ENCODE measurements at regions not wholly inside any gene's neighbourhood (a gene's known extent, or its start where the extent isn't known, plus 50 kb on each side); places are given as distances from the start of the nearest gene placed in this dataset.
A peak's percentile ranks its signal among the peaks of the same experiment; 100 is the strongest.
"Not testable (repeated sequence)": the region's sequence is repeated elsewhere in the genome, so short reads cannot be mapped to it uniquely, and the experiment has no call there.

DNA sequence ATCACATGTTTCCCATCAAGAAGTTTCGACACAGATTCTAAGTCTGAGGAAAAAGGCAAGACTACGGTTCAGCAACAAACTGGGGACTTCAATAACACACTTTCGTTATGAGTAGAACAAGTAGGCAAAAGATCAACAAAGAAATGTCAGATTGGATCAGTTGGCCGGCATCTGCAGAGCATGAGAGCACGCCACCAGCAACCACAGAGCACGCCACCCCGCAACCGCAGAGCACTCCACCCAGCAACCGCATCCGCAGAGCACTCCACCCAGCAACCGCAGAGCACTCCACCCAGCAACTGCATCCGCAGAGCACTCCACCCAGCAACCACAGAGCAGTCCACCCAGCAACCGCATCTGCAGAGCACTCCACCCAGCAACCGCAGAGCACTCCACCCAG, 89.7 kb upstream of the FAM20C start:
- Histone ChIP-seq H3K4me3 (ENCODE audit: insufficient read depth, low read depth, low read length) (no peak overlapping the region), H3K4me2 (ENCODE audit: low read length) (no peak overlapping the region), H3K9me3 (ENCODE audit: insufficient read depth, low read depth, low read length) (no peaks in the 10 kb centered on the region), H3K79me2 (ENCODE audit: insufficient read depth, low read length) (no peaks in the 10 kb centered on the region), H3K36me3 (ENCODE audit: insufficient read depth, low read length) (no peaks in the 10 kb centered on the region), H3K4me1 (ENCODE audit: insufficient read depth, low read length) (peaks cover 10% of the 10 kb centered on the region), H3K27ac (ENCODE audit: low read depth, low read length) (no peak overlapping the region), H2AFZ (ENCODE audit: low read depth, low read length) (no peak overlapping the region), H3K9ac (ENCODE audit: low read length) (no peak overlapping the region), H4K20me1 (ENCODE audit: insufficient read depth, low read length) (no peaks in the 10 kb centered on the region), H3K27me3 (ENCODE audit: insufficient read depth, low read length) (no peaks in the 10 kb centered on the region)
- FAIRE-seq (no peak), DNase-seq (ENCODE audit: low read depth) (no peak)
- TF ChIP-seq, protein P1, sequence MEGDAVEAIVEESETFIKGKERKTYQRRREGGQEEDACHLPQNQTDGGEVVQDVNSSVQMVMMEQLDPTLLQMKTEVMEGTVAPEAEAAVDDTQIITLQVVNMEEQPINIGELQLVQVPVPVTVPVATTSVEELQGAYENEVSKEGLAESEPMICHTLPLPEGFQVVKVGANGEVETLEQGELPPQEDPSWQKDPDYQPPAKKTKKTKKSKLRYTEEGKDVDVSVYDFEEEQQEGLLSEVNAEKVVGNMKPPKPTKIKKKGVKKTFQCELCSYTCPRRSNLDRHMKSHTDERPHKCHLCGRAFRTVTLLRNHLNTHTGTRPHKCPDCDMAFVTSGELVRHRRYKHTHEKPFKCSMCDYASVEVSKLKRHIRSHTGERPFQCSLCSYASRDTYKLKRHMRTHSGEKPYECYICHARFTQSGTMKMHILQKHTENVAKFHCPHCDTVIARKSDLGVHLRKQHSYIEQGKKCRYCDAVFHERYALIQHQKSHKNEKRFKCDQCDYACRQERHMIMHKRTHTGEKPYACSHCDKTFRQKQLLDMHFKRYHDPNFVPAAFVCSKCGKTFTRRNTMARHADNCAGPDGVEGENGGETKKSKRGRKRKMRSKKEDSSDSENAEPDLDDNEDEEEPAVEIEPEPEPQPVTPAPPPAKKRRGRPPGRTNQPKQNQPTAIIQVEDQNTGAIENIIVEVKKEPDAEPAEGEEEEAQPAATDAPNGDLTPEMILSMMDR (IDR thresholded peaks at IDR 0.05; ENCODE audit: insufficient read depth, low read depth, low read length) = no peak
- no peak for TF ChIP-seq EZH2 (IDR thresholded peaks at IDR 0.05; ENCODE audit: insufficient read depth, low read length)
- H3K27ac Mint-ChIP-seq (ENCODE audit: unreplicated experiment) = peak overlapping the region; percentile 23
- H3K4me3 Mint-ChIP-seq (ENCODE audit: unreplicated experiment) = no peak overlapping the region
- H3K9me3 Mint-ChIP-seq (ENCODE audit: unreplicated experiment) = no peaks in the 10 kb centered on the region
- H3K36me3 Mint-ChIP-seq (ENCODE audit: low read depth, unreplicated experiment) = no peaks in the 10 kb centered on the region
- H3K4me1 Mint-ChIP-seq (ENCODE audit: low read depth, unreplicated experiment) = peaks cover 13% of the 10 kb centered on the region
- H3K27me3 Mint-ChIP-seq (ENCODE audit: low read depth, unreplicated experiment) = peaks cover 26% of the 10 kb centered on the region

DNA sequence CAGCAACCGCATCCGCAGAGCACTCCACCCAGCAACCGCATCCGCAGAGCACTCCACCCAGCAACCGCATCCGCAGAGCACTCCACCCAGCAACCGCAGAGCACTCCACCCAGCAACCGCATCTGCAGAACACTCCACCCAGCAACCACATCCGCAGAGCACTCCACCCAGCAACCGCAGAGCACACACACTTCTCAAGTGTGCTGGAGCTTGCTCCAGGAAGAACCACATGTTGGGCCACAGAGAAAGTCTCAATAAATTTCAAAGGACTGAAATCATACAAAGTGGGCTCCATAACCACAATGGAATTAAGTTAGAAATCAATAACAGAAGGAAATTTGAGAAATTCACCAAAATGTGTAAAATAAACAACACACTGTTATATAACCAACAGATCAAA, 88.4 kb upstream of the FAM20C start:
- H3K9me3 ChIP-seq (ENCODE audit: insufficient read depth, low read depth, low read length); H3K4me3 ChIP-seq (ENCODE audit: insufficient read depth, low read depth, low read length); H4K20me1 ChIP-seq (ENCODE audit: insufficient read depth, low read length); H3K27ac Mint-ChIP-seq (ENCODE audit: unreplicated experiment); FAIRE-seq; H3K4me1 ChIP-seq (ENCODE audit: insufficient read depth, low read length); H3K79me2 ChIP-seq (ENCODE audit: insufficient read depth, low read length); H3K4me3 Mint-ChIP-seq (ENCODE audit: unreplicated experiment); H3K27me3 ChIP-seq (ENCODE audit: insufficient read depth, low read length); H3K36me3 Mint-ChIP-seq (ENCODE audit: low read depth, unreplicated experiment); H2AFZ ChIP-seq (ENCODE audit: low read depth, low read length); DNase-seq (ENCODE audit: low read depth); H3K9ac ChIP-seq (ENCODE audit: low read length); H3K4me2 ChIP-seq (ENCODE audit: low read length); H3K27ac ChIP-seq (ENCODE audit: low read depth, low read length); H3K36me3 ChIP-seq (ENCODE audit: insufficient read depth, low read length); H3K9me3 Mint-ChIP-seq (ENCODE audit: unreplicated experiment): not testable (repeated sequence)
- peaks cover 39% of the 10 kb centered on the region for H3K27me3 Mint-ChIP-seq (ENCODE audit: low read depth, unreplicated experiment)
- peaks cover 13% of the 10 kb centered on the region for H3K4me1 Mint-ChIP-seq (ENCODE audit: low read depth, unreplicated experiment)

- peaks cover 13% of the 10 kb centered on the region for H3K4me1 Mint-ChIP-seq (ENCODE audit: low read depth, unreplicated experiment)
Measured at GRCh38 chr7:105002-105401, 87.4 kb upstream of the FAM20C start.

More at GRCh38 chr7:105002-105401, 87.4 kb upstream of the FAM20C start:
- Histone ChIP-seq H3K36me3 (ENCODE audit: insufficient read depth, low read length) (no peaks in the 10 kb centered on the region), H3K4me2 (ENCODE audit: low read length) (no peak overlapping the region), H3K4me1 (ENCODE audit: insufficient read depth, low read length) (peaks cover 10% of the 10 kb centered on the region), H3K27me3 (ENCODE audit: insufficient read depth, low read length) (no peaks in the 10 kb centered on the region), H3K79me2 (ENCODE audit: insufficient read depth, low read length) (no peaks in the 10 kb centered on the region), H3K9ac (ENCODE audit: low read length) (no peak overlapping the region), H3K4me3 (ENCODE audit: insufficient read depth, low read depth, low read length) (no peak overlapping the region), H3K9me3 (ENCODE audit: insufficient read depth, low read depth, low read length) (no peaks in the 10 kb centered on the region), H4K20me1 (ENCODE audit: insufficient read depth, low read length) (no peaks in the 10 kb centered on the region), H2AFZ (ENCODE audit: low read depth, low read length) (no peak overlapping the region), H3K27ac (ENCODE audit: low read depth, low read length) (no peak overlapping the region)
- no peak for TF ChIP-seq EZH2 (IDR thresholded peaks at IDR 0.05; ENCODE audit: insufficient read depth, low read length)
- TF ChIP-seq, protein P1 (IDR thresholded peaks at IDR 0.05; ENCODE audit: insufficient read depth, low read depth, low read length) = no peak
- DNase-seq (ENCODE audit: low read depth) (no peak), FAIRE-seq (no peak)
- Mint-ChIP-seq H3K27ac (ENCODE audit: unreplicated experiment) (no peak overlapping the region), H3K27me3 (ENCODE audit: low read depth, unreplicated experiment) (peaks cover 47% of the 10 kb centered on the region), H3K36me3 (ENCODE audit: low read depth, unreplicated experiment) (no peaks in the 10 kb centered on the region), H3K9me3 (ENCODE audit: unreplicated experiment) (peaks cover 4% of the 10 kb centered on the region), H3K4me3 (ENCODE audit: unreplicated experiment) (no peak overlapping the region)
